ENCODE measurements at regions not wholly inside any gene's neighbourhood (a gene's known extent, or its start where the extent isn't known, plus 50 kb on each side); places are given as distances from the start of the nearest gene placed in this dataset.
"Not testable (repeated sequence)": the region's sequence is repeated elsewhere in the genome, so short reads cannot be mapped to it uniquely, and the experiment has no call there.

DNA sequence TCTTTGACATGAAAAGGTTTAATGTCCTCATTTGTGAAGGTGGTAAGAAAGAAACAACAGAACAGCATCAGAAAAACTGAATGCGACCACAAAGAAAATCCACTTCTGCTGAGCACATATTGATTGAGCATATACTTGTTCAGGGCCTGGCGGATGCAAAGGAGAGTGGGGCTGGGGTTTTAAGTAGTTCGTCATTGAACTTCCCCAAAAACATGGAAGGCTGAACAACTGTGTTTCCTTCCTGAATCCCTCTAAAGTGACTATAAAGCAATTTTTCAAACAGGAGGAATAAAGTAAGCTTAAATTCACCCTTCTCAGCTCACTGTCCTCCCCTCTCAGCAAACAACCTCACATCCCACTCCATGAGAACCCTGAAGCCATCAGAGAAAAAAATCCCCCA lies 262.9 kb downstream of the AGTPBP1 start:
- H2BK120ac ChIP-seq (ENCODE audit: low read depth, low read length), result no peak overlapping the region
- no peak overlapping the region for H3K4ac ChIP-seq (ENCODE audit: low read depth in 1 of 2, low read length in 2 of 2)
- H3K23ac ChIP-seq (ENCODE audit: low read length in 2 of 2), result no peak overlapping the region
- no peaks in the 10 kb centered on the region for H3K36me3 ChIP-seq (ENCODE audit: control insufficient read depth in 1 of 2, insufficient read depth in 2 of 2, low read depth in 1 of 2, low read length in 2 of 2)
- no peak overlapping the region for H3K14ac ChIP-seq (ENCODE audit: low read length in 2 of 2)
- no peak overlapping the region for H3K27ac ChIP-seq (ENCODE audit: low read length, poor library complexity, severe bottlenecking)
- DNase-seq, result no peak
- no peak overlapping the region for H3K9ac ChIP-seq (ENCODE audit: low read length)
- H4K91ac ChIP-seq (ENCODE audit: low read length), result no peak overlapping the region
- H2BK12ac ChIP-seq (ENCODE audit: low read length in 2 of 2), result no peak overlapping the region
- H3K79me1 ChIP-seq (replicated peaks; ENCODE audit: low read length, poor library complexity, severe bottlenecking), result no peaks in the 10 kb centered on the region
- H2BK5ac ChIP-seq (ENCODE audit: low read depth, low read length, poor library complexity, severe bottlenecking), result no peak overlapping the region
- no peak overlapping the region for H3K4me2 ChIP-seq (ENCODE audit: low read length, poor library complexity, severe bottlenecking)
- no peaks in the 10 kb centered on the region for H3K9me3 ChIP-seq (ENCODE audit: control insufficient read depth, low read length)
- WGBS, result 92% methylated on average over 3 of the region's 3 CpGs
- H4K8ac ChIP-seq (ENCODE audit: low read length), result no peak overlapping the region
- H3K27me3 ChIP-seq (ENCODE audit: control insufficient read depth in 1 of 2, insufficient read depth in 1 of 2, low read length in 2 of 2), result peaks cover 0 to 5% of the 10 kb centered on the region in 2 experiments
- no peak overlapping the region for H2AK5ac ChIP-seq (ENCODE audit: low read length, severe bottlenecking)
- no peak overlapping the region for H3K18ac ChIP-seq (ENCODE audit: low read depth in 1 of 2, low read length in 2 of 2)
- H3K4me1 ChIP-seq (ENCODE audit: control insufficient read depth, insufficient read depth, low read depth, low read length), result no peaks in the 10 kb centered on the region
- H3K4me3 ChIP-seq (ENCODE audit: insufficient read depth in 1 of 2, low read depth in 1 of 2, low read length in 2 of 2), result no peak overlapping the region
- H2BK15ac ChIP-seq (ENCODE audit: low read depth, poor library complexity, severe bottlenecking), result no peak overlapping the region
- H2AFZ ChIP-seq (ENCODE audit: low read depth, low read length), result no peak overlapping the region

GRCh38 chr9:85474896-85475295 lies 266.9 kb downstream of the AGTPBP1 start:
- not testable (repeated sequence) for H3K27ac ChIP-seq (ENCODE audit: low read length, poor library complexity, severe bottlenecking); H3K9me3 ChIP-seq (ENCODE audit: control insufficient read depth, low read length); H2AFZ ChIP-seq (ENCODE audit: low read depth, low read length); H3K79me1 ChIP-seq (replicated peaks; ENCODE audit: low read length, poor library complexity, severe bottlenecking); H3K4me3 ChIP-seq (ENCODE audit: insufficient read depth in 1 of 2, low read depth in 1 of 2, low read length in 2 of 2); H2BK12ac ChIP-seq (ENCODE audit: low read length in 2 of 2); H2BK5ac ChIP-seq (ENCODE audit: low read depth, low read length, poor library complexity, severe bottlenecking); H3K36me3 ChIP-seq (ENCODE audit: control insufficient read depth in 1 of 2, insufficient read depth in 2 of 2, low read depth in 1 of 2, low read length in 2 of 2); H4K8ac ChIP-seq (ENCODE audit: low read length); H4K91ac ChIP-seq (ENCODE audit: low read length); DNase-seq; H3K4ac ChIP-seq (ENCODE audit: low read depth in 1 of 2, low read length in 2 of 2); H3K23ac ChIP-seq (ENCODE audit: low read length in 2 of 2); H3K27me3 ChIP-seq (ENCODE audit: control insufficient read depth in 1 of 2, insufficient read depth in 1 of 2, low read length in 2 of 2); H3K4me1 ChIP-seq (ENCODE audit: control insufficient read depth, insufficient read depth, low read depth, low read length); H3K9ac ChIP-seq (ENCODE audit: low read length); H3K18ac ChIP-seq (ENCODE audit: low read depth in 1 of 2, low read length in 2 of 2); H3K14ac ChIP-seq (ENCODE audit: low read length in 2 of 2); H3K4me2 ChIP-seq (ENCODE audit: low read length, poor library complexity, severe bottlenecking); H2BK15ac ChIP-seq (ENCODE audit: low read depth, poor library complexity, severe bottlenecking); H2AK5ac ChIP-seq (ENCODE audit: low read length, severe bottlenecking); H2BK120ac ChIP-seq (ENCODE audit: low read depth, low read length)

DNA sequence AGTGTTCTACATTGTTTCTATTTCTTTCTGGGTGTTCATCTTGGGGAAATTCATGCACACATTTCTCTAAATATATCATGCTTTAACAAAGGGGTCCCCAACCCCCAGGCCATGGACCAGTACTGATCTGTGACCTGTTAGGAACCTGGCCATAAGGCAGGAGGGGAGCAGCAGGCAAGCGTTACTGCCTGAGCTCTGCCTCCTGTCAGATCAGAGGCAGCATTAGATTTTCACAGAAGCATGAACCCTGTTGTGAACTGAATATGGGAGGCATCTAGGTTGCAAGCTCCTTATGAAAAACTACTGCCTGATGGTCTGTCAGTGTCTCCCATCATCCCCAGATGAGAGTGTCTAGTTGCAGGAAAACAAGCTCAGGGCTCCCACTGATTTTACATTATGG lies 270.0 kb downstream of the AGTPBP1 start:
- no peak overlapping the region for H2BK15ac ChIP-seq (ENCODE audit: low read depth, poor library complexity, severe bottlenecking)
- H3K36me3 ChIP-seq (ENCODE audit: control insufficient read depth in 1 of 2, insufficient read depth in 2 of 2, low read depth in 1 of 2, low read length in 2 of 2), result no peaks in the 10 kb centered on the region
- H3K4me2 ChIP-seq (ENCODE audit: low read length, poor library complexity, severe bottlenecking), result no peak overlapping the region
- H2BK5ac ChIP-seq (ENCODE audit: low read depth, low read length, poor library complexity, severe bottlenecking), result no peak overlapping the region
- H3K23ac ChIP-seq (ENCODE audit: low read length in 2 of 2), result no peak overlapping the region
- no peak overlapping the region for H3K27ac ChIP-seq (ENCODE audit: low read length, poor library complexity, severe bottlenecking)
- H2AK5ac ChIP-seq (ENCODE audit: low read length, severe bottlenecking), result no peak overlapping the region
- no peak overlapping the region for H4K8ac ChIP-seq (ENCODE audit: low read length)
- H2AFZ ChIP-seq (ENCODE audit: low read depth, low read length), result no peak overlapping the region
- no peak overlapping the region for H2BK120ac ChIP-seq (ENCODE audit: low read depth, low read length)
- no peaks in the 10 kb centered on the region for H3K27me3 ChIP-seq (ENCODE audit: control insufficient read depth in 1 of 2, insufficient read depth in 1 of 2, low read length in 2 of 2)
- H3K4ac ChIP-seq (ENCODE audit: low read depth in 1 of 2, low read length in 2 of 2), result no peak overlapping the region
- H3K4me3 ChIP-seq (ENCODE audit: insufficient read depth in 1 of 2, low read depth in 1 of 2, low read length in 2 of 2), result no peak overlapping the region
- no peak overlapping the region for H3K14ac ChIP-seq (ENCODE audit: low read length in 2 of 2)
- no peaks in the 10 kb centered on the region for H3K79me1 ChIP-seq (replicated peaks; ENCODE audit: low read length, poor library complexity, severe bottlenecking)
- H3K9me3 ChIP-seq (ENCODE audit: control insufficient read depth, low read length), result no peaks in the 10 kb centered on the region
- no peak overlapping the region for H3K9ac ChIP-seq (ENCODE audit: low read length)
- no peak overlapping the region for H3K18ac ChIP-seq (ENCODE audit: low read depth in 1 of 2, low read length in 2 of 2)
- DNase-seq, result no peak
- H3K4me1 ChIP-seq (ENCODE audit: control insufficient read depth, insufficient read depth, low read depth, low read length), result no peaks in the 10 kb centered on the region
- no peak overlapping the region for H2BK12ac ChIP-seq (ENCODE audit: low read length in 2 of 2)
- no peak overlapping the region for H4K91ac ChIP-seq (ENCODE audit: low read length)
- 88% methylated on average over 1 of the region's 1 CpG for WGBS

- H2AK5ac ChIP-seq (ENCODE audit: low read length, severe bottlenecking), result no peak overlapping the region
- no peak overlapping the region for H3K4me2 ChIP-seq (ENCODE audit: low read length, poor library complexity, severe bottlenecking)
- no peak overlapping the region for H3K27ac ChIP-seq (ENCODE audit: low read length, poor library complexity, severe bottlenecking)
- H3K36me3 ChIP-seq (ENCODE audit: control insufficient read depth in 1 of 2, insufficient read depth in 2 of 2, low read depth in 1 of 2, low read length in 2 of 2), result no peaks in the 10 kb centered on the region
- no peak overlapping the region for H2BK12ac ChIP-seq (ENCODE audit: low read length in 2 of 2)
- no peak overlapping the region for H3K23ac ChIP-seq (ENCODE audit: low read length in 2 of 2)
- WGBS, result 85% methylated on average over 7 of the region's 10 CpGs
- no peak overlapping the region for H4K91ac ChIP-seq (ENCODE audit: low read length)
- H2BK15ac ChIP-seq (ENCODE audit: low read depth, poor library complexity, severe bottlenecking), result no peak overlapping the region
- H3K4ac ChIP-seq (ENCODE audit: low read depth in 1 of 2, low read length in 2 of 2), result no peak overlapping the region
- DNase-seq, result no peak
- no peak overlapping the region for H3K9ac ChIP-seq (ENCODE audit: low read length)
- H2AFZ ChIP-seq (ENCODE audit: low read depth, low read length), result no peak overlapping the region
- no peak overlapping the region for H2BK120ac ChIP-seq (ENCODE audit: low read depth, low read length)
- H3K4me3 ChIP-seq (ENCODE audit: insufficient read depth in 1 of 2, low read depth in 1 of 2, low read length in 2 of 2), result no peak overlapping the region
- no peak overlapping the region for H3K18ac ChIP-seq (ENCODE audit: low read depth in 1 of 2, low read length in 2 of 2)
- H3K79me1 ChIP-seq (replicated peaks; ENCODE audit: low read length, poor library complexity, severe bottlenecking), result no peaks in the 10 kb centered on the region
- no peaks in the 10 kb centered on the region for H3K27me3 ChIP-seq (ENCODE audit: control insufficient read depth in 1 of 2, insufficient read depth in 1 of 2, low read length in 2 of 2)
- no peak overlapping the region for H4K8ac ChIP-seq (ENCODE audit: low read length)
- H3K14ac ChIP-seq (ENCODE audit: low read length in 2 of 2), result no peak overlapping the region
- no peaks in the 10 kb centered on the region for H3K9me3 ChIP-seq (ENCODE audit: control insufficient read depth, low read length)
- no peak overlapping the region for H2BK5ac ChIP-seq (ENCODE audit: low read depth, low read length, poor library complexity, severe bottlenecking)
- H3K4me1 ChIP-seq (ENCODE audit: control insufficient read depth, insufficient read depth, low read depth, low read length), result no peaks in the 10 kb centered on the region
These were observed 272.7 kb downstream of the AGTPBP1 start for GRCh38 chr9:85469041-85469440.
